IMR-90 (cell line): ENCODE measurements at regions not wholly inside any gene's neighbourhood (a gene's known extent, or its start where the extent isn't known, plus 50 kb on each side); places are given as distances from the start of the nearest gene placed in this dataset.

ENCODE experiments used
- CEBPB ChIP-seq: IDR thresholded peaks from 2 replicates; pipeline ENCODE4 v1.6.1; 2012; ENCODE audit warnings: low read depth, low read length, improper control_type of control experiment
- FOS ChIP-seq: fragments of 150-350 bp; IDR thresholded peaks from 2 replicates; pipeline ENCODE4 v1.6.1; 2016; ENCODE audit warnings: low read depth, low read length
- MAFK ChIP-seq: IDR thresholded peaks from 2 replicates; pipeline ENCODE4 v1.6.1; 2012; ENCODE audit warnings: low read depth, low read length, improper control_type of control experiment
- RAD21 ChIP-seq: IDR thresholded peaks from 2 replicates; pipeline ENCODE4 v1.6.1; 2012; ENCODE audit warnings: low read length, improper control_type of control experiment
- TF ChIP-seq, protein P1 (sequence below): conservative IDR thresholded peaks from 2 replicates; pipeline ENCODE4 v1.5.1; 2012; ENCODE audit warnings: mild to moderate bottlenecking, low read depth, low read length, improper control_type of control experiment

DNA sequence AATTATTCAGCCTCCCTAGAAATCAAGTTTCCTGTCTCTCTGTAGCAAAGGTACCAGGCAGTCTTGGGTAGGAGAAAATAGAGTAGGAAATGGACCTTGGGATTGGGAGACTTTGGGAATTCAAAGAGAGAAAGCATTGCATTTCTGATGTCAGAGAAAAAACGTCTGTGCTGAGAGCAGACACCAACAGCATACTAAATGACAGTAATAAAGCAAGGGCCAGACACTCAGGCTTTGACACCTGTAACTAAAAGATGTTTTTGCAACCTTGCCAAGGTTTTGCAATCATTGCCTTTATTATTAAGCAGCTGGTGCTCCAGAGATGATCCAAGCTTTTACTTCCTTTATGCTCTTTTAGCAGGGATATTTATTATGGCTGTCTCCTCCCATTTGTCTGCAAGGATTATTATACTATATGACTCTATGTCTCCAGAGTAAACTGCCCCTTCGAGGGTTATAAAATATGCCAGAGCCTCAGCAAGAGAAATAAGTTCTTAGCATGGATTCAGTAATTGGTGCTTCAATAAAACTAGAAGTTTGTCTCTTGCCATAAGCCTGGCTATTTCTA lies 85.2 kb upstream of the GRAMD1B start:
- TF ChIP-seq MAFK, result no peak
- TF ChIP-seq RAD21, result no peak
- TF ChIP-seq CEBPB, result no peak
- no peak for TF ChIP-seq FOS
- TF ChIP-seq, protein P1, sequence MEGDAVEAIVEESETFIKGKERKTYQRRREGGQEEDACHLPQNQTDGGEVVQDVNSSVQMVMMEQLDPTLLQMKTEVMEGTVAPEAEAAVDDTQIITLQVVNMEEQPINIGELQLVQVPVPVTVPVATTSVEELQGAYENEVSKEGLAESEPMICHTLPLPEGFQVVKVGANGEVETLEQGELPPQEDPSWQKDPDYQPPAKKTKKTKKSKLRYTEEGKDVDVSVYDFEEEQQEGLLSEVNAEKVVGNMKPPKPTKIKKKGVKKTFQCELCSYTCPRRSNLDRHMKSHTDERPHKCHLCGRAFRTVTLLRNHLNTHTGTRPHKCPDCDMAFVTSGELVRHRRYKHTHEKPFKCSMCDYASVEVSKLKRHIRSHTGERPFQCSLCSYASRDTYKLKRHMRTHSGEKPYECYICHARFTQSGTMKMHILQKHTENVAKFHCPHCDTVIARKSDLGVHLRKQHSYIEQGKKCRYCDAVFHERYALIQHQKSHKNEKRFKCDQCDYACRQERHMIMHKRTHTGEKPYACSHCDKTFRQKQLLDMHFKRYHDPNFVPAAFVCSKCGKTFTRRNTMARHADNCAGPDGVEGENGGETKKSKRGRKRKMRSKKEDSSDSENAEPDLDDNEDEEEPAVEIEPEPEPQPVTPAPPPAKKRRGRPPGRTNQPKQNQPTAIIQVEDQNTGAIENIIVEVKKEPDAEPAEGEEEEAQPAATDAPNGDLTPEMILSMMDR, result no peak
